HCT116 (cell line): ENCODE measurements at regions not wholly inside any gene's neighbourhood (a gene's known extent, or its start where the extent isn't known, plus 50 kb on each side); places are given as distances from the start of the nearest gene placed in this dataset.

Source experiments
- ATAC-seq: fragments of 200-7000 bp; cut with Tn5 transposase; 2 replicates; pipeline ENCODE4 v1.9.1; 2020; ENCODE audit warnings: mild to moderate bottlenecking, moderate library complexity
- BruUV-seq: library from RNA; stranded (reverse); fragments of 400-500 nt; replicated peaks from 2 replicates; lab custom pipeline; 2021; lab: Mats Ljungman, UMichigan
- CTCF ChIA-PET: fragments of 300-600 bp; sonication (Branson Sonifier 250); formaldehyde crosslinking; loops from one replicate; lab custom pipeline; 2021; ENCODE audit warnings: antibody characterized with exemption; lab: Charles Lee
- POLR2A ChIA-PET: fragments of 300-600, 350-600 bp; sonication (Branson Sonifier 250); formaldehyde crosslinking; loops from one replicate; lab custom pipeline; 2021; ENCODE audit warnings: antibody characterized with exemption; lab: Charles Lee
- RAD21 ChIA-PET, 2 experiments: fragments of 300-600 bp; sonication (Branson Sonifier 250); formaldehyde crosslinking; loops; one replicate each; lab custom pipeline; 2023; ENCODE audit warnings: low total read pairs in 2 of 2; ENCODE audit not compliant: uncharacterized antibody in 2 of 2, unreplicated experiment in 2 of 2, low non-redundant PET in 1 of 2; lab: Charles Lee
- DNase-seq: peaks from one replicate; pipeline ENCODE4 v3.0.0-alpha.2; 2010; ENCODE audit warnings: low read depth, low spot score
- H2AFZ ChIP-seq: fragments of 200-600 bp; shearing (Covaris generic), sonication (generic); 2 replicates; pipeline ENCODE4 v1.6.1; 2017; ENCODE audit warnings: low read depth, mixed run types, mixed read lengths, antibody characterized with exemption, low read length; ENCODE audit not compliant: poor library complexity, severe bottlenecking
- H3K27ac ChIP-seq: 2 replicates; pipeline ENCODE4 v1.5.1; 2012; ENCODE audit warnings: low read depth, low read length
- H3K27me3 ChIP-seq: fragments of 200-600 bp; sonication (generic); 2 replicates; pipeline ENCODE4 v1.6.1; 2016; ENCODE audit warnings: mixed run types, low read length, mixed read lengths; ENCODE audit not compliant: insufficient read depth
- H3K36me3 ChIP-seq, 2 experiments: fragments of 200-500 bp in 1 of 2; fragments of 200-600 bp in 1 of 2; sonication (Bioruptor generic) in 1 of 2; sonication (generic) in 1 of 2; 2 replicates each; pipeline versions ENCODE4 v1.5.1 to v1.6.1; 2014 to 2016; ENCODE audit warnings: low read length in 2 of 2, inconsistent platforms in 1 of 2, mixed read lengths in 1 of 2, mixed run types in 1 of 2; ENCODE audit not compliant: insufficient read depth in 2 of 2, control insufficient read depth in 1 of 2
- H3K4me1 ChIP-seq, 2 experiments: fragments of 200-600 bp in 1 of 2; sonication (generic) in 1 of 2; 2 replicates each; pipeline versions ENCODE4 v1.5.1 to v1.6.1; 2012 to 2017; ENCODE audit warnings: low read length in 2 of 2, inconsistent platforms in 1 of 2, mild to moderate bottlenecking in 1 of 2, mixed read lengths in 1 of 2, mixed run types in 1 of 2, moderate library complexity in 1 of 2; ENCODE audit not compliant: insufficient read depth in 2 of 2, control insufficient read depth in 1 of 2
- H3K4me2 ChIP-seq: fragments of 200-600 bp; sonication (generic); 2 replicates; pipeline ENCODE4 v1.6.1; 2017; ENCODE audit warnings: mixed run types, low read length, mixed read lengths
- H3K4me3 ChIP-seq, 2 experiments: fragments of 200-600 bp in 1 of 2; sonication (generic) in 1 of 2; replicated peaks in 1 of 2; 2 replicates each; pipeline ENCODE4 v1.5.1; 2011 to 2016; ENCODE audit warnings: low read length in 2 of 2, control low read depth in 1 of 2, low read depth in 1 of 2, mild to moderate bottlenecking in 1 of 2, mixed read lengths in 1 of 2, mixed run types in 1 of 2
- H3K79me2 ChIP-seq: fragments of 200-600 bp; sonication (generic); 2 replicates; pipeline ENCODE4 v1.6.1; 2017; ENCODE audit warnings: mild to moderate bottlenecking, mixed run types, low read length, moderate library complexity, mixed read lengths; ENCODE audit not compliant: insufficient read depth
- H3K9ac ChIP-seq: fragments of 200-600 bp; sonication (generic); 2 replicates; pipeline ENCODE4 v1.6.1; 2016; ENCODE audit warnings: low read length, mixed read lengths
- H3K9me2 ChIP-seq: fragments of 200-600 bp; sonication (generic), shearing (Covaris generic); 2 replicates; pipeline ENCODE4 v1.6.1; 2017; ENCODE audit warnings: mixed run types, mild to moderate bottlenecking, moderate library complexity; ENCODE audit not compliant: insufficient read depth
- H3K9me3 ChIP-seq, 2 experiments: fragments of 200-500 bp in 1 of 2; fragments of 200-600 bp in 1 of 2; sonication (Bioruptor generic) in 1 of 2; sonication (generic) in 1 of 2; 2 replicates each; pipeline ENCODE4 v1.6.1; 2014 to 2017; ENCODE audit warnings: low read length in 2 of 2, mixed read lengths in 2 of 2, inconsistent platforms in 1 of 2, low read depth in 1 of 2, mild to moderate bottlenecking in 1 of 2, mixed run types in 1 of 2, moderate library complexity in 1 of 2; ENCODE audit not compliant: control insufficient read depth in 1 of 2, insufficient read depth in 1 of 2
- H4K20me1 ChIP-seq: fragments of 200-600 bp; sonication (generic), shearing (Covaris generic); 2 replicates; pipeline ENCODE4 v1.6.1; 2017; ENCODE audit warnings: mixed run types, mild to moderate bottlenecking, moderate library complexity; ENCODE audit not compliant: insufficient read depth
- EGR1 ChIP-seq: IDR thresholded peaks from 2 replicates; pipeline ENCODE4 v1.6.1; 2012; ENCODE audit warnings: low read depth
- EZH2 ChIP-seq: fragments of 200-600 bp; sonication (generic); IDR thresholded peaks from 2 replicates; pipeline ENCODE4 v1.6.1; 2017; ENCODE audit warnings: antibody characterized with exemption, mixed run types
- EZH2phosphoT487 ChIP-seq: fragments of 200-600 bp; IDR thresholded peaks from 2 replicates; pipeline ENCODE4 v1.6.1; 2018; ENCODE audit warnings: antibody characterized with exemption, borderline replicate concordance
- FOSL1 ChIP-seq: IDR thresholded peaks from 2 replicates; pipeline ENCODE4 v1.6.1; 2012; ENCODE audit warnings: low read depth
- JUND ChIP-seq: IDR thresholded peaks from 2 replicates; pipeline ENCODE4 v1.6.1; 2012
- POLR2A ChIP-seq: IDR thresholded peaks from 2 replicates; pipeline ENCODE4 v1.7.0; 2011; ENCODE audit warnings: borderline replicate concordance; ENCODE audit not compliant: insufficient read depth, insufficient read length; ENCODE audit errors: extremely low read depth
- POLR2AphosphoS5 ChIP-seq: IDR thresholded peaks from 2 replicates; pipeline ENCODE4 v1.6.1; 2011; ENCODE audit warnings: mild to moderate bottlenecking, low read depth, low read length, moderate library complexity
- SRF ChIP-seq: IDR thresholded peaks from 2 replicates; pipeline ENCODE4 v1.6.1; 2012; ENCODE audit warnings: low read depth
- YY1 ChIP-seq: IDR thresholded peaks from 2 replicates; pipeline ENCODE4 v1.6.1; 2011; ENCODE audit warnings: low read length, low read depth, moderate library complexity, mild to moderate bottlenecking; ENCODE audit not compliant: insufficient replicate concordance; ENCODE audit errors: extremely low read depth
- ZNF274 ChIP-seq: fragments of 200-500 bp; sonication (Bioruptor generic); IDR thresholded peaks from 2 replicates; pipeline ENCODE4 v1.6.1; 2014; ENCODE audit warnings: mild to moderate bottlenecking, low read depth, low read length, inconsistent platforms
- intact Hi-C: fragments of 100-400 bp; cut with micrococcal nuclease; formaldehyde crosslinking; loops from 2 replicates; pipeline ENCODE4 v1.10.0; 2022
- TF ChIP-seq, protein P1 (sequence below): IDR thresholded peaks from 2 replicates; pipeline ENCODE4 v1.6.1; 2012
- TF ChIP-seq, protein P2 (sequence below): IDR thresholded peaks from 2 replicates; pipeline ENCODE4 v1.6.1; 2011; ENCODE audit warnings: mild to moderate bottlenecking, low read length, moderate library complexity; ENCODE audit not compliant: insufficient replicate concordance; ENCODE audit errors: extremely low read depth
- TF ChIP-seq, protein P3 (sequence below): IDR thresholded peaks from 2 replicates; pipeline ENCODE4 v1.6.1; 2012; ENCODE audit warnings: low read depth
- TF ChIP-seq, protein P4 (sequence below): IDR thresholded peaks from 2 replicates; pipeline ENCODE4 v1.6.1; 2012

DNA sequence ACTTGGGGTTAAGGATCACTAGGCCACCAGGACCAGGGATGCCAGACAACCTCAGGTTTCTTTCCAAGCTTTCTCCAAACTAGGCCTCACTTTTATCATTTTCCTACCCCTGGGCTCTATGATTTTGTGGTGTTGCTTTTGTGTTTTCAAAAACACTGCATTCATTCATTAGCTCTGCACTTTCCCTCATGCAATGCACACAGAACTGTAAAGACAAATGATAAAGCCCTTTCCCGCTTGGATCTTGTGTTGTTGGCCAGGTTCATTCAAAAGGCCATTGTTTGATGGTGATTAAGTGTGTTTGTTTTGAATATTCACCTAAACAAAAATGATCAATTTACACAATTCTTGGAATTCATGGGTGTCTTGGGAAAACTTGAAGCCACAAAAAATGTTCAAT lies 210.7 kb upstream of the TNP1 start:
- Histone ChIP-seq H3K27me3 (0 out of 2 replicates have a peak, but pooled peaks cover 8% of the 10 kb centered on the region), H3K4me2 (no peak overlapping the region), H2AFZ (no peak overlapping the region), H3K27ac (no peak overlapping the region), H3K4me3 (no peak overlapping the region), H3K9ac (no peak overlapping the region), H3K9me2 (no peaks in the 10 kb centered on the region), H3K9me3 (no peaks in the 10 kb centered on the region), H4K20me1 (no peaks in the 10 kb centered on the region), H3K36me3 (no peaks in the 10 kb centered on the region), H3K79me2 (no peaks in the 10 kb centered on the region), H3K4me1 (peaks cover 0 to 3% of the 10 kb centered on the region in 2 experiments; a peak in 1 of 4 replicates)
- BruUV-seq = no TSS peak
- intact Hi-C loops = no loop called here
- TF ChIP-seq, protein P1, sequence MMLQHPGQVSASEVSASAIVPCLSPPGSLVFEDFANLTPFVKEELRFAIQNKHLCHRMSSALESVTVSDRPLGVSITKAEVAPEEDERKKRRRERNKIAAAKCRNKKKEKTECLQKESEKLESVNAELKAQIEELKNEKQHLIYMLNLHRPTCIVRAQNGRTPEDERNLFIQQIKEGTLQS = no peak
- TF ChIP-seq, protein P2, sequence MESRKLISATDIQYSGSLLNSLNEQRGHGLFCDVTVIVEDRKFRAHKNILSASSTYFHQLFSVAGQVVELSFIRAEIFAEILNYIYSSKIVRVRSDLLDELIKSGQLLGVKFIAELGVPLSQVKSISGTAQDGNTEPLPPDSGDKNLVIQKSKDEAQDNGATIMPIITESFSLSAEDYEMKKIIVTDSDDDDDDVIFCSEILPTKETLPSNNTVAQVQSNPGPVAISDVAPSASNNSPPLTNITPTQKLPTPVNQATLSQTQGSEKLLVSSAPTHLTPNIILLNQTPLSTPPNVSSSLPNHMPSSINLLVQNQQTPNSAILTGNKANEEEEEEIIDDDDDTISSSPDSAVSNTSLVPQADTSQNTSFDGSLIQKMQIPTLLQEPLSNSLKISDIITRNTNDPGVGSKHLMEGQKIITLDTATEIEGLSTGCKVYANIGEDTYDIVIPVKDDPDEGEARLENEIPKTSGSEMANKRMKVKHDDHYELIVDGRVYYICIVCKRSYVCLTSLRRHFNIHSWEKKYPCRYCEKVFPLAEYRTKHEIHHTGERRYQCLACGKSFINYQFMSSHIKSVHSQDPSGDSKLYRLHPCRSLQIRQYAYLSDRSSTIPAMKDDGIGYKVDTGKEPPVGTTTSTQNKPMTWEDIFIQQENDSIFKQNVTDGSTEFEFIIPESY = no peak
- no peak for TF ChIP-seq ZNF274
- no peak for TF ChIP-seq FOSL1
- TF ChIP-seq EGR1 = no peak
- TF ChIP-seq POLR2A = no peak
- TF ChIP-seq EZH2 = no peak
- TF ChIP-seq EZH2phosphoT487 = no peak
- TF ChIP-seq YY1 = no peak
- no peak for TF ChIP-seq SRF
- TF ChIP-seq, protein P3, sequence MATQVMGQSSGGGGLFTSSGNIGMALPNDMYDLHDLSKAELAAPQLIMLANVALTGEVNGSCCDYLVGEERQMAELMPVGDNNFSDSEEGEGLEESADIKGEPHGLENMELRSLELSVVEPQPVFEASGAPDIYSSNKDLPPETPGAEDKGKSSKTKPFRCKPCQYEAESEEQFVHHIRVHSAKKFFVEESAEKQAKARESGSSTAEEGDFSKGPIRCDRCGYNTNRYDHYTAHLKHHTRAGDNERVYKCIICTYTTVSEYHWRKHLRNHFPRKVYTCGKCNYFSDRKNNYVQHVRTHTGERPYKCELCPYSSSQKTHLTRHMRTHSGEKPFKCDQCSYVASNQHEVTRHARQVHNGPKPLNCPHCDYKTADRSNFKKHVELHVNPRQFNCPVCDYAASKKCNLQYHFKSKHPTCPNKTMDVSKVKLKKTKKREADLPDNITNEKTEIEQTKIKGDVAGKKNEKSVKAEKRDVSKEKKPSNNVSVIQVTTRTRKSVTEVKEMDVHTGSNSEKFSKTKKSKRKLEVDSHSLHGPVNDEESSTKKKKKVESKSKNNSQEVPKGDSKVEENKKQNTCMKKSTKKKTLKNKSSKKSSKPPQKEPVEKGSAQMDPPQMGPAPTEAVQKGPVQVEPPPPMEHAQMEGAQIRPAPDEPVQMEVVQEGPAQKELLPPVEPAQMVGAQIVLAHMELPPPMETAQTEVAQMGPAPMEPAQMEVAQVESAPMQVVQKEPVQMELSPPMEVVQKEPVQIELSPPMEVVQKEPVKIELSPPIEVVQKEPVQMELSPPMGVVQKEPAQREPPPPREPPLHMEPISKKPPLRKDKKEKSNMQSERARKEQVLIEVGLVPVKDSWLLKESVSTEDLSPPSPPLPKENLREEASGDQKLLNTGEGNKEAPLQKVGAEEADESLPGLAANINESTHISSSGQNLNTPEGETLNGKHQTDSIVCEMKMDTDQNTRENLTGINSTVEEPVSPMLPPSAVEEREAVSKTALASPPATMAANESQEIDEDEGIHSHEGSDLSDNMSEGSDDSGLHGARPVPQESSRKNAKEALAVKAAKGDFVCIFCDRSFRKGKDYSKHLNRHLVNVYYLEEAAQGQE = no peak
- TF ChIP-seq, protein P4, sequence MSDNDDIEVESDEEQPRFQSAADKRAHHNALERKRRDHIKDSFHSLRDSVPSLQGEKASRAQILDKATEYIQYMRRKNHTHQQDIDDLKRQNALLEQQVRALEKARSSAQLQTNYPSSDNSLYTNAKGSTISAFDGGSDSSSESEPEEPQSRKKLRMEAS = no peak
- no peak for TF ChIP-seq POLR2AphosphoS5
- no peak for TF ChIP-seq JUND
- ATAC-seq (no peak), DNase-seq (no peak)
- ChIA-PET POLR2A (no interaction called here), RAD21 (no interaction called here), CTCF (no interaction called here)
